Kidney (tissue), 13 donors: ENCODE measurements at regions not wholly inside any gene's neighbourhood (a gene's known extent, or its start where the extent isn't known, plus 50 kb on each side); places are given as distances from the start of the nearest gene placed in this dataset.
A peak's percentile ranks its signal among the peaks of the same experiment; 100 is the strongest.

ENCODE experiments used
- DNase-seq, 5 donors: peaks; one replicate each; pipeline ENCODE4 v3.0.0-alpha.2; 2013 to 2020
- FAIRE-seq: peaks from 2 replicates; lab custom pipeline; 2012; peaks lifted over from hg19 to GRCh38; lab: Jason Lieb, UNC
- H3K27ac ChIP-seq, 2 donors: one replicate each; pipeline ENCODE4 v1.7.0; 2013; ENCODE audit warnings: low read depth in 2 of 2, low read length in 2 of 2, inconsistent platforms in 1 of 2
- H3K27me3 ChIP-seq: one replicate; pipeline ENCODE4 v1.7.1; 2013; ENCODE audit warnings: low read length, inconsistent platforms; ENCODE audit not compliant: control insufficient read depth, insufficient read depth
- H3K36me3 ChIP-seq, 3 donors: one replicate each; pipeline versions ENCODE4 v1.7.0 to v1.7.1; 2013; ENCODE audit warnings: low read length in 3 of 3, control low read depth in 1 of 3, inconsistent platforms in 1 of 3; ENCODE audit not compliant: insufficient read depth in 3 of 3, control insufficient read depth in 2 of 3
- H3K4me1 ChIP-seq, 3 donors: one replicate each; pipeline versions ENCODE4 v1.7.0 to v1.7.1; 2013; ENCODE audit warnings: low read length in 3 of 3, inconsistent platforms in 1 of 3, low read depth in 1 of 3; ENCODE audit not compliant: control insufficient read depth in 2 of 3, insufficient read depth in 2 of 3
- H3K4me3 ChIP-seq, 3 donors: one replicate each; pipeline versions ENCODE4 v1.7.0 to v1.8.1; 2013; ENCODE audit warnings: low read length in 3 of 3, control low read depth in 1 of 3, inconsistent platforms in 1 of 3
- H3K9ac ChIP-seq, 3 donors: one replicate each; pipeline versions ENCODE4 v1.7.0 to v1.7.1; 2013; ENCODE audit warnings: low read length in 3 of 3, control low read depth in 1 of 3, inconsistent platforms in 1 of 3
- H3K9me3 ChIP-seq, 3 donors: one replicate each; pipeline versions ENCODE4 v1.7.0 to v1.7.1; 2013; ENCODE audit warnings: low read length in 3 of 3, control low read depth in 1 of 3, inconsistent platforms in 1 of 3; ENCODE audit not compliant: control insufficient read depth in 2 of 3, insufficient read depth in 1 of 3
- intact Hi-C: fragments of 100-400 bp; cut with DNase I; formaldehyde crosslinking; loops from one replicate; pipeline ENCODE4 v1.11.1; 2022
- TF ChIP-seq, protein P1 (sequence below): IDR thresholded peaks from 3 replicates; pipeline ENCODE4 v1.5.1; 2012; ENCODE audit warnings: mild to moderate bottlenecking, moderate library complexity, borderline replicate concordance; ENCODE audit not compliant: insufficient read depth; ENCODE audit errors: extremely low read depth
- donor health status: control.
- donor health status: control.
- donor health status: control.
- donor health status: control.
- donor health status: control.
- donor health status: DM: yes; HTN: yes; CAD: no.
- donor health status: Normal renal cell carcinoma (clear cell type).

DNA sequence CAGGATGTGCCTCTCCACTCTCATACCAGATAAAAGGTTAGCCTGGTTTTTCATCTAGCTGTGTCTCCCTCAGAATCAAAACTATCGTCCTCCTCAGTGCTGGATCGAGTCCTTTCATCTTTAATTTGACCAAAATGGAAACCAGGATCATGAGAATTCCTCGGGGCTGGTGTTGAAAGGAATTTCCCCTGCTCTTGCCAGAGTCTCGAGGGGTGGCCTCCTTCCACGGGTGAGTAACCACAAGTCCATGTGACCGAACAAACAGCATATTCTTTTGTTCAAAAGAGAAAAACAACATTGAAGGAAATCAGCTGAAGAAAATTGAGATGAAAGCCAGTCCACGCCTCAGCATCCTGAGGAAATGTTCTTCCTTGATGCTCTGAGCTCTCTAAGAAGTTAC lies 165.9 kb upstream of the CDYL start:
- peaks cover 0 to 12% (median 9%) of the 10 kb centered on the region in 3 donors for H3K4me1 ChIP-seq
- H3K9me3 ChIP-seq: no peaks in the 10 kb centered on the region
- H3K27me3 ChIP-seq: no peaks in the 10 kb centered on the region
- TF ChIP-seq, protein P1, sequence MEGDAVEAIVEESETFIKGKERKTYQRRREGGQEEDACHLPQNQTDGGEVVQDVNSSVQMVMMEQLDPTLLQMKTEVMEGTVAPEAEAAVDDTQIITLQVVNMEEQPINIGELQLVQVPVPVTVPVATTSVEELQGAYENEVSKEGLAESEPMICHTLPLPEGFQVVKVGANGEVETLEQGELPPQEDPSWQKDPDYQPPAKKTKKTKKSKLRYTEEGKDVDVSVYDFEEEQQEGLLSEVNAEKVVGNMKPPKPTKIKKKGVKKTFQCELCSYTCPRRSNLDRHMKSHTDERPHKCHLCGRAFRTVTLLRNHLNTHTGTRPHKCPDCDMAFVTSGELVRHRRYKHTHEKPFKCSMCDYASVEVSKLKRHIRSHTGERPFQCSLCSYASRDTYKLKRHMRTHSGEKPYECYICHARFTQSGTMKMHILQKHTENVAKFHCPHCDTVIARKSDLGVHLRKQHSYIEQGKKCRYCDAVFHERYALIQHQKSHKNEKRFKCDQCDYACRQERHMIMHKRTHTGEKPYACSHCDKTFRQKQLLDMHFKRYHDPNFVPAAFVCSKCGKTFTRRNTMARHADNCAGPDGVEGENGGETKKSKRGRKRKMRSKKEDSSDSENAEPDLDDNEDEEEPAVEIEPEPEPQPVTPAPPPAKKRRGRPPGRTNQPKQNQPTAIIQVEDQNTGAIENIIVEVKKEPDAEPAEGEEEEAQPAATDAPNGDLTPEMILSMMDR: no peak
- no peak overlapping the region for H3K9ac ChIP-seq
- intact Hi-C loops: no loop called here
- H3K27ac ChIP-seq: peak overlapping the region in 1 of 2 donors; percentile 2
- H3K4me3 ChIP-seq: no peak overlapping the region
- H3K36me3 ChIP-seq: no peaks in the 10 kb centered on the region
- FAIRE-seq: no peak
- DNase-seq: peak in 4 of 5 donors; percentile 18 to 73 (median 35)

DNA sequence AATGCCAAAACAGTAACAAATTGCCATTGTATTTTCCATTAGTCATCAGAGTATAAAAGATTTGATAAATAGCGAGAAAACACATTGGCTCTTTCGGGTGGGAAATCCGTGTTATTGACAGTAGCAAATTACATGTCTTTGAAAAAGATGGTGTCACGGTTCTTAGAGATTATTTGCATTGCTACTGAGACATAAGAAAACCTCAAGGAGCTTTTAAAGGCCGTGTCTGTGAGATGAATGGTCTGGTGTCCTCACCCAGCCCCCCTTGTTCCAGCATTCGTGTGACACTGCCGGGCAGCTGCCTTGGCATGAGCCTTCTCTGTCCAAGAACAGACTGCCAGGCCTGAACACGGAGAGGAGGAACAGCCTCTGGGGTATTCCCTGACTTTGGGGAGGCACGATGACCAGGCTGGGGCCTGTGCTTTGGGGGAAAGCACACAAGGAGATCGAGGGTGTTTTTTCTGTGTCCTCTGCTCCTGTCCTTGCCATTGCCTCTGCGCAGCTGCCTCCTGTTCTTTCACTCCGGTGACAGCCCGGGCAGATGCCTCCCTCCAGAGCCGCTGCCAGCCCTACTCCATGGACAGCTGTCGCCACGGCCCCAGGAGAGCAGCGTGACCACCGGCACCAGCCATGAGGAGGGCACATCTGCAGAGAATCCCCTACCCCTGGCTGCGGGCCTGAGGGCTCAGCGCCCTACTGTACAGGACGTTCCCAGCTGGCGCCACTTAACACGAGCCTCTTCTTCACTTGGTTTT lies 167.7 kb upstream of the CDYL start:
- H3K9me3 ChIP-seq: no peaks in the 10 kb centered on the region
- no peak overlapping the region for H3K4me3 ChIP-seq
- TF ChIP-seq, protein P1: no peak
- H3K27me3 ChIP-seq: no peaks in the 10 kb centered on the region
- H3K4me1 ChIP-seq: peaks cover 0 to 12% (median 9%) of the 10 kb centered on the region in 3 donors
- H3K36me3 ChIP-seq: no peaks in the 10 kb centered on the region
- no peak overlapping the region for H3K27ac ChIP-seq
- DNase-seq (peak in 1 of 5 donors; percentile 65), FAIRE-seq (no peak)
- intact Hi-C loops: no loop called here
- no peak overlapping the region for H3K9ac ChIP-seq

DNA sequence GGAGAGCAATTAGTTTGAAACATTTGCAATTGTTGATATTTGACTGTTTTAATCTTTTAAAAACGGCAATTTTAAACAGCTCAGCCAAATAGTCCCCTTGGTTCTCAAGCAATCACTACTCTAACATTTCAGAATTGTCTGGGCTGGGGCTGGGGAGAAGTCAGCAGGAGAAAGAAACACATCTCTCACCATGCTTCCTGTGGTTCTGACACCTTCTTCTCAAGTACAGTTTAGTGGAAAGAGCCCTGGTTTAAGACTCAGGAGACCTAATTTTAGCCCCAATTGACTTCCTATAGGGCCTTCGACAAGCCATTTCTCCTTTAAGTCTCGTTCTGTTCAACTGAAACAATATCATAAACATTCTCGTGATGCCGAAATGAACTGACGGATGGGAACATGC lies 168.4 kb upstream of the CDYL start:
- TF ChIP-seq, protein P1: no peak
- H3K36me3 ChIP-seq: no peaks in the 10 kb centered on the region
- H3K9me3 ChIP-seq: no peaks in the 10 kb centered on the region
- peaks cover 0 to 12% (median 9%) of the 10 kb centered on the region in 3 donors for H3K4me1 ChIP-seq
- DNase-seq: no peak
- no peak overlapping the region for H3K9ac ChIP-seq
- no peak overlapping the region for H3K4me3 ChIP-seq
- intact Hi-C loops: no loop called here
- H3K27me3 ChIP-seq: no peaks in the 10 kb centered on the region
- no peak overlapping the region for H3K27ac ChIP-seq
- no peak for FAIRE-seq
